GM12872 (cell line): ENCODE measurements at regions not wholly inside any gene's neighbourhood (a gene's known extent, or its start where the extent isn't known, plus 50 kb on each side); places are given as distances from the start of the nearest gene placed in this dataset.

Source experiments
- CTCF ChIP-seq: IDR thresholded peaks from 3 replicates; pipeline ENCODE4 v1.5.1; 2011; ENCODE audit warnings: low read depth, mild to moderate bottlenecking, low read length, moderate library complexity; ENCODE audit not compliant: insufficient read depth

- no peak for TF ChIP-seq CTCF
Measured at GRCh38 chr15:81947548-81947947, 98.3 kb downstream of the MEX3B start.

GRCh38 chr15:81945014-81945615 is 100.7 kb downstream of the MEX3B start:
- TF ChIP-seq CTCF: no peak

GRCh38 chr15:81942655-81943195 is 103.1 kb downstream of the MEX3B start:
- no peak for TF ChIP-seq CTCF

- TF ChIP-seq CTCF: no peak
Measured at GRCh38 chr15:81942157-81942556, 103.7 kb downstream of the MEX3B start.

- no peak for TF ChIP-seq CTCF
Measured at GRCh38 chr15:81941479-81941878, 104.3 kb downstream of the MEX3B start.

GRCh38 chr15:81940467-81941451 is 105.1 kb downstream of the MEX3B start:
- TF ChIP-seq CTCF: no peak
